GM12892 (cell line): ENCODE measurements at regions not wholly inside any gene's neighbourhood (a gene's known extent, or its start where the extent isn't known, plus 50 kb on each side); places are given as distances from the start of the nearest gene placed in this dataset.
"Not testable (repeated sequence)": the region's sequence is repeated elsewhere in the genome, so short reads cannot be mapped to it uniquely, and the experiment has no call there.

Experiments
- POLR2A ChIP-seq: IDR thresholded peaks from 2 replicates; pipeline ENCODE4 v1.6.1; 2011; ENCODE audit warnings: low read depth, low read length, control low read depth
- POLR2AphosphoS5 ChIP-seq: IDR thresholded peaks from 2 replicates; pipeline ENCODE4 v1.6.1; 2011; ENCODE audit warnings: low read depth, low read length, control low read depth

DNA sequence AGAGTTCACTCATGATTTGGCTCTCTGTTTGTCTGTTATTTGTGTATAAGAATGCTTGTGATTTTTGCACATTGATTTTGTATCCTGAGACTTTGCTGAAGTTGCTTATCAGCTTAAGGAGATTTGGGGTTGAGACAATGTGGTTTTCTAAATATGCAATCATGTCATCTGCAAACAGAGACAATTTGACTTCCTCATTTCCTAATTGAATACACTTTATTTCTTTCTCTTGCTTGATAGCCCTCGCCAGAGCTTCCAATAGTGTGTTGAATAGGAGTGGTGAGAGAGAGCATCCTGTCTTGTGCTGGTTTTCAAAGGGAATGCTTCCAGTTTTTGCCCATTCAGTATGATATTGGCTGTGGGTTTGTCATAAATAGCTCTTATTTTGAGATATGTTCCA is 727.8 kb upstream of the HS6ST1 start:
- TF ChIP-seq POLR2A, POLR2AphosphoS5: not testable (repeated sequence)
